GM19452 (cell line): ENCODE measurements at regions not wholly inside any gene's neighbourhood (a gene's known extent, or its start where the extent isn't known, plus 50 kb on each side); places are given as distances from the start of the nearest gene placed in this dataset.

Source experiments
- ATAC-seq: cut with Tn5 transposase; IDR thresholded peaks from one replicate; pipeline ENCODE4 v1.9.1; 2021; ENCODE audit not compliant: unreplicated experiment

- no peak for ATAC-seq
Observed at GRCh38 chr3:18501679-18502343, 76.7 kb upstream of the SATB1 start.

- ATAC-seq: no peak
Observed at GRCh38 chr3:18500322-18500721, 75.2 kb upstream of the SATB1 start.

- peak; percentile 75 for ATAC-seq
Observed at GRCh38 chr3:18499301-18499700, 74.2 kb upstream of the SATB1 start.

DNA sequence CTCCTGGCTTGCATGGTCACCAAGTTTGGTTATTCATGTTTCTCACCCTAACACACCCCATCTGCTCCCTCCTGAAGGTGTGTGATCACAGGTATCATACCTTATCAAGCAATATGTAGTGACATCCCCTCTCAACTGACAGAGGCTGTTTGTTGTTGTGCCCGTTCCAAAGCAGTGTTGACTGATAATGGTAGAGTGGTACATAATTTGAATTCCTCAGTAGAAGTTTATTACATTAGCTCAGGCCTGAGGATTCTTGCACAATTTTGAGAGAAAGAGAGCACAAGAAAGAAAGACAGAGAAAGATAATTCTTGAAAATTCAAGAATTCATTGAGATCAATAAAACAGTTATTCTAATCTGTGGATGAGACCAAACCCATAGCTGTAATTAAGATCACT is 69.1 kb upstream of the SATB1 start:
- no peak for ATAC-seq

GRCh38 chr3:18489939-18490338 is 64.8 kb upstream of the SATB1 start:
- no peak for ATAC-seq

GRCh38 chr3:18483226-18483625 is 58.1 kb upstream of the SATB1 start:
- ATAC-seq: no peak

DNA sequence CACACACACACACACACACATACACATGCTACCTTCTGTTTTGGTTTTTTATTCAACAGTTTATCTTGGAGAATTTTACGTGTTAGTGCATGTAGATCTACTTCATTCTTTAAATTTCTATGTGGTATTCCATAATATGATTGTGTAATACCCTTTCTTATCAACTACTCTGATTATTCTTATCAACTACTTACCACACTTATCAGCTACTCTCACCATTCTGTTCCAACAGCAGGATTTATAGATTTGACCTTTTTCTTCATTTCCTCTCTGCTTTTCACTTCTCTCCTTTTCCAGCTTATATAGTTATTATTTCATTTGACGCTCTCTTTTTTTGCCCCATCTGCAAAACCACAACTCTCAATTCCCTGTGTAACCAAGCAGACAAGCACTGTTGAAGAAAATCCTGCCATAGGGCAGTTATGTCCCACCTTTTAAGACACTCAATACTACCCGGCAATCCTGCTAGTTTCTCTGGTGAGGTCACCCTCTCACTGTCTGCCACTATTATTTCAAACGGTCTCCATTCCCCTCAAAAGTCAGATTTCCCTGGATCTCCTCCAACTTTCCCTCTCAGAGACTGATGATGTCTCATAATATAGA is 56.9 kb upstream of the SATB1 start:
- ATAC-seq: no peak

GRCh38 chr3:18477620-18478019 is 52.5 kb upstream of the SATB1 start:
- ATAC-seq: no peak
